Smooth muscle cell (in vitro differentiated cells): ENCODE measurements at regions not wholly inside any gene's neighbourhood (a gene's known extent, or its start where the extent isn't known, plus 50 kb on each side); places are given as distances from the start of the nearest gene placed in this dataset.

Source experiments
- DNase-seq: peaks from one replicate; lab custom pipeline; 2025; ENCODE audit not compliant: unreplicated experiment; lab: John Stamatoyannopoulos, UW
- H2AFZ ChIP-seq: fragments of 200-600 bp; sonication (generic); 2 replicates; pipeline ENCODE4 v1.6.0; 2016; ENCODE audit warnings: antibody characterized with exemption, low read depth, mild to moderate bottlenecking
- H3F3A ChIP-seq: fragments of 200-600 bp; sonication (generic); 2 replicates; pipeline ENCODE4 v1.6.0; 2017; ENCODE audit warnings: antibody characterized with exemption, low read depth
- H3K27ac ChIP-seq: fragments of 200-600 bp; sonication (generic); 2 replicates; pipeline ENCODE4 v1.5.1; 2016; ENCODE audit warnings: low read depth, mild to moderate bottlenecking
- H3K27me3 ChIP-seq: fragments of 200-600 bp; sonication (generic); 2 replicates; pipeline ENCODE4 v1.6.1; 2016; ENCODE audit warnings: low read depth, mild to moderate bottlenecking
- H3K36me3 ChIP-seq: fragments of 200-600 bp; sonication (generic); 2 replicates; pipeline ENCODE4 v1.5.1; 2016; ENCODE audit warnings: low read depth
- H3K4me1 ChIP-seq: fragments of 200-600 bp; sonication (generic); 2 replicates; pipeline ENCODE4 v1.5.1; 2016; ENCODE audit warnings: low read depth
- H3K4me2 ChIP-seq: fragments of 200-600 bp; sonication (generic); 2 replicates; pipeline ENCODE4 v1.6.0; 2016; ENCODE audit warnings: mild to moderate bottlenecking
- H3K4me3 ChIP-seq: fragments of 200-600 bp; sonication (generic); 2 replicates; pipeline ENCODE4 v1.5.1; 2016; ENCODE audit warnings: mild to moderate bottlenecking
- H3K79me2 ChIP-seq: fragments of 200-600 bp; sonication (generic); 2 replicates; pipeline ENCODE4 v1.6.0; 2016; ENCODE audit warnings: low read depth, mild to moderate bottlenecking
- H3K9ac ChIP-seq: fragments of 200-600 bp; sonication (generic); 2 replicates; pipeline ENCODE4 v1.6.0; 2016; ENCODE audit warnings: low read depth
- H3K9me3 ChIP-seq: fragments of 200-600 bp; sonication (generic); replicated peaks from 2 replicates; pipeline ENCODE4 v1.5.1; 2016; ENCODE audit warnings: low read depth
- H4K20me1 ChIP-seq: fragments of 200-600 bp; sonication (generic); 2 replicates; pipeline ENCODE4 v1.6.0; 2016; ENCODE audit warnings: low read depth
- WGBS: methylation state at CpG from one replicate; pipeline ENCODE4 v1.1.7; 2016; ENCODE audit warnings: low lambda C conversion rate; 5-methylcytosine and 5-hydroxymethylcytosine counted together
- TF ChIP-seq, protein P1 (sequence below): fragments of 200-600 bp; sonication (generic); IDR thresholded peaks from 2 replicates; pipeline ENCODE4 v1.5.1; 2017; ENCODE audit warnings: borderline replicate concordance, mild to moderate bottlenecking, antibody characterized with exemption; ENCODE audit not compliant: insufficient read depth, poor library complexity, severe bottlenecking

DNA sequence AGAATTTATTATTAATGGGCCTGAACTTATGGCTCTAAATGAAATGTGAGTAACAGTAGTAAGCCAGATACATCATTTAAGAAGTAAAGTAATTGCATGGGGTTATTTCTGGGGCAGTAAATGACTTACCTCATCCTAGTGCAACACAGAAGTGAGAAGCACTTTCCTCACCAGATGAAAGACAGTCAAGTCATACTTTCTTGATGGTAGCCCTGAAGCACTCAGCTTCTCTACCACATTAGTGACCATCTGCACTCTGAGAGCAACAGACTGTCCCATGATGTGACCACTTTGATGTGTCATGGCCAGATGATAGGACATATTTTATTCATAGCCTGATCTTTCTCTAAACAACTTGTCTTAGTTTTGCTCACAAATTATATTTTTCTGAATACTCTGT, 369.5 kb upstream of the PHF14 start:
- no peak overlapping the region for H3K4me2 ChIP-seq
- DNase-seq = no peak
- H4K20me1 ChIP-seq = no peaks in the 10 kb centered on the region
- H3K36me3 ChIP-seq = no peaks in the 10 kb centered on the region
- H3F3A ChIP-seq = no peaks in the 10 kb centered on the region
- H3K4me1 ChIP-seq = no peaks in the 10 kb centered on the region
- no peak overlapping the region for H3K4me3 ChIP-seq
- H2AFZ ChIP-seq = no peak overlapping the region
- no peak overlapping the region for H3K27ac ChIP-seq
- no peaks in the 10 kb centered on the region for H3K9me3 ChIP-seq
- TF ChIP-seq, protein P1, sequence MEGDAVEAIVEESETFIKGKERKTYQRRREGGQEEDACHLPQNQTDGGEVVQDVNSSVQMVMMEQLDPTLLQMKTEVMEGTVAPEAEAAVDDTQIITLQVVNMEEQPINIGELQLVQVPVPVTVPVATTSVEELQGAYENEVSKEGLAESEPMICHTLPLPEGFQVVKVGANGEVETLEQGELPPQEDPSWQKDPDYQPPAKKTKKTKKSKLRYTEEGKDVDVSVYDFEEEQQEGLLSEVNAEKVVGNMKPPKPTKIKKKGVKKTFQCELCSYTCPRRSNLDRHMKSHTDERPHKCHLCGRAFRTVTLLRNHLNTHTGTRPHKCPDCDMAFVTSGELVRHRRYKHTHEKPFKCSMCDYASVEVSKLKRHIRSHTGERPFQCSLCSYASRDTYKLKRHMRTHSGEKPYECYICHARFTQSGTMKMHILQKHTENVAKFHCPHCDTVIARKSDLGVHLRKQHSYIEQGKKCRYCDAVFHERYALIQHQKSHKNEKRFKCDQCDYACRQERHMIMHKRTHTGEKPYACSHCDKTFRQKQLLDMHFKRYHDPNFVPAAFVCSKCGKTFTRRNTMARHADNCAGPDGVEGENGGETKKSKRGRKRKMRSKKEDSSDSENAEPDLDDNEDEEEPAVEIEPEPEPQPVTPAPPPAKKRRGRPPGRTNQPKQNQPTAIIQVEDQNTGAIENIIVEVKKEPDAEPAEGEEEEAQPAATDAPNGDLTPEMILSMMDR = no peak
- H3K9ac ChIP-seq = no peak overlapping the region
- no peaks in the 10 kb centered on the region for H3K79me2 ChIP-seq
- H3K27me3 ChIP-seq = no peaks in the 10 kb centered on the region

DNA sequence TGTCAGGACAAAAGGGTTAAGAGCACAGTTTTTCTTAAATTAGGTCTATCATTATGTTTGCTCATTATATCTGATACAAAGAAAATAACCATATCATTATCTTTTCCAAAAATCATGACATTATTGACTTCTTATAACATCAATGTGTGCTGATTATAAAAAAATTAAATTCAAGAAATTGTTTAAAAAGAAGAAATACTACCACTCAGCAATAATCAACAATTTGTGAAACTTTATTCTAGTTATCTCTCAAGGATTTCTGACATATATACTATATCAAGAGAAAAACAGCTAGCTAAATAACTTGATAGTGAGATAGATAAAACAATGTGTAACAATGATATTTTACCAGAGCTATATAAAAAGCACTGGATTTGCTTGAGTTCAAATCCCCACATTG, 360.7 kb upstream of the PHF14 start:
- Histone ChIP-seq H2AFZ (no peak overlapping the region), H3F3A (no peaks in the 10 kb centered on the region), H3K36me3 (no peaks in the 10 kb centered on the region), H4K20me1 (no peaks in the 10 kb centered on the region), H3K27me3 (no peaks in the 10 kb centered on the region), H3K4me2 (no peak overlapping the region), H3K4me1 (no peaks in the 10 kb centered on the region), H3K27ac (no peak overlapping the region), H3K4me3 (no peak overlapping the region), H3K9me3 (no peaks in the 10 kb centered on the region), H3K9ac (no peak overlapping the region), H3K79me2 (no peaks in the 10 kb centered on the region)
- TF ChIP-seq, protein P1 = no peak
- no peak for DNase-seq

DNA sequence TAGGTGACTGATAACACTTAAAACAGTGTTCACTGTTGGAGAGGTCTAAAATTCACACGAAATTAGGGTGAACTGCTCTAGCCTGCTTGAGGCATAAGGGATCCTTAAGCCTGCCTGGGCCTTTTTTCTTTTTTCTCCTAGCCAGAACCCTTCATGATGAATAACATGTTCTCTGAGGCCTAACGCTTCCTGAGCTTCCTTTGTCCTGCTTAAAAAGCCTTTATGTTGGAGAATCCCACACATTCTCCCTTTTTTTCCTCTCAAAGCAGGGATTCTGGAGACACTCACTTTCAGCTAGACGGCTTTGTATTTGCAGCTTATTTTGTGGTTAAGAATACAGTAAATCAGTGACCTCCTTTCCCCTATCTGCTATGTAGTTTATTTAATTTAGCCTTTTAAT, 354.7 kb upstream of the PHF14 start:
- H3K9me3 ChIP-seq = no peaks in the 10 kb centered on the region
- TF ChIP-seq, protein P1 = no peak
- no peak for DNase-seq
- H3K9ac ChIP-seq = no peak overlapping the region
- peak overlapping the region; percentile 72 for H2AFZ ChIP-seq
- no peaks in the 10 kb centered on the region for H3K36me3 ChIP-seq
- H3K4me3 ChIP-seq = no peak overlapping the region
- H3K79me2 ChIP-seq = no peaks in the 10 kb centered on the region
- H3K27ac ChIP-seq = no peak overlapping the region
- H3K4me2 ChIP-seq = no peak overlapping the region
- no peaks in the 10 kb centered on the region for H3F3A ChIP-seq
- peaks cover 10% of the 10 kb centered on the region for H3K4me1 ChIP-seq
- 43% methylated on average over 3 of the region's 3 CpGs for WGBS
- H3K27me3 ChIP-seq = no peaks in the 10 kb centered on the region
- H4K20me1 ChIP-seq = no peaks in the 10 kb centered on the region

DNA sequence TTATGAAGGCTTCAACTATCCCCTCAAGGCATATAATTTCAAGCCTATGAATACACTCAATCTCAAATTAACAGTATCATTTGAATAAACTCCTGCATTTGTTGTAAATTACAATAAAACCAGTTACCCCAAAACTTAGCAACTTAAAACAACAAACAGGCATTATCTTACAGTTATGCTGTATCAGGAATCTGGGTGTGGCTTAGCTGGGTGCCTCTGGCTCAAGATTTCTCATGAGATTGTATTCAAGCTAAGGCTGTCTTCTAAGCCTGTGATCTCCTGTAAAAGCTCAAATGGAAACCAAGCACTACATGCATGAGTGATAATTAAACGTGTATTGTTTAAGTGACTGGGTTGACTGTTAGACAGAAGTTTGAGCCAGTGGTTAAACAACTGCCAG, 341.0 kb upstream of the PHF14 start:
- H3K4me2 ChIP-seq = no peak overlapping the region
- H3K36me3 ChIP-seq = no peaks in the 10 kb centered on the region
- peaks cover 6% of the 10 kb centered on the region for H3K9me3 ChIP-seq
- no peak overlapping the region for H2AFZ ChIP-seq
- H3K27me3 ChIP-seq = no peaks in the 10 kb centered on the region
- TF ChIP-seq, protein P1 = no peak
- no peak for DNase-seq
- H3K9ac ChIP-seq = no peak overlapping the region
- 13% methylated on average over 1 of the region's 1 CpG for WGBS
- no peaks in the 10 kb centered on the region for H3F3A ChIP-seq
- H4K20me1 ChIP-seq = no peaks in the 10 kb centered on the region
- no peaks in the 10 kb centered on the region for H3K4me1 ChIP-seq
- H3K4me3 ChIP-seq = no peak overlapping the region
- H3K79me2 ChIP-seq = no peaks in the 10 kb centered on the region
- no peak overlapping the region for H3K27ac ChIP-seq
